Fibroblast of pulmonary artery (primary cell): ENCODE measurements at regions not wholly inside any gene's neighbourhood (a gene's known extent, or its start where the extent isn't known, plus 50 kb on each side); places are given as distances from the start of the nearest gene placed in this dataset.
A peak's percentile ranks its signal among the peaks of the same experiment; 100 is the strongest.

Experiments used
- DNase-seq: peaks from one replicate; pipeline ENCODE4 v3.0.0-alpha.2; 2010; ENCODE audit warnings: low read depth
- H3K4me3 ChIP-seq: replicated peaks from 2 replicates; pipeline ENCODE4 v1.5.1; 2011; ENCODE audit warnings: low read depth, mild to moderate bottlenecking, control low read depth, low read length, moderate library complexity
- TF ChIP-seq, protein P1 (sequence below): IDR thresholded peaks from 2 replicates; pipeline ENCODE4 v1.5.1; 2011; ENCODE audit warnings: mild to moderate bottlenecking, control low read depth, low read length, inconsistent platforms; ENCODE audit errors: missing control alignments

GRCh38 chr5:68416714-68417113, 201.2 kb downstream of the PIK3R1 start:
- TF ChIP-seq, protein P1, sequence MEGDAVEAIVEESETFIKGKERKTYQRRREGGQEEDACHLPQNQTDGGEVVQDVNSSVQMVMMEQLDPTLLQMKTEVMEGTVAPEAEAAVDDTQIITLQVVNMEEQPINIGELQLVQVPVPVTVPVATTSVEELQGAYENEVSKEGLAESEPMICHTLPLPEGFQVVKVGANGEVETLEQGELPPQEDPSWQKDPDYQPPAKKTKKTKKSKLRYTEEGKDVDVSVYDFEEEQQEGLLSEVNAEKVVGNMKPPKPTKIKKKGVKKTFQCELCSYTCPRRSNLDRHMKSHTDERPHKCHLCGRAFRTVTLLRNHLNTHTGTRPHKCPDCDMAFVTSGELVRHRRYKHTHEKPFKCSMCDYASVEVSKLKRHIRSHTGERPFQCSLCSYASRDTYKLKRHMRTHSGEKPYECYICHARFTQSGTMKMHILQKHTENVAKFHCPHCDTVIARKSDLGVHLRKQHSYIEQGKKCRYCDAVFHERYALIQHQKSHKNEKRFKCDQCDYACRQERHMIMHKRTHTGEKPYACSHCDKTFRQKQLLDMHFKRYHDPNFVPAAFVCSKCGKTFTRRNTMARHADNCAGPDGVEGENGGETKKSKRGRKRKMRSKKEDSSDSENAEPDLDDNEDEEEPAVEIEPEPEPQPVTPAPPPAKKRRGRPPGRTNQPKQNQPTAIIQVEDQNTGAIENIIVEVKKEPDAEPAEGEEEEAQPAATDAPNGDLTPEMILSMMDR, result no peak
- DNase-seq, result no peak
- H3K4me3 ChIP-seq, result no peak overlapping the region

GRCh38 chr5:68418201-68418600, 202.6 kb downstream of the PIK3R1 start:
- DNase-seq, result peak; percentile 44
- TF ChIP-seq, protein P1, result no peak

DNA sequence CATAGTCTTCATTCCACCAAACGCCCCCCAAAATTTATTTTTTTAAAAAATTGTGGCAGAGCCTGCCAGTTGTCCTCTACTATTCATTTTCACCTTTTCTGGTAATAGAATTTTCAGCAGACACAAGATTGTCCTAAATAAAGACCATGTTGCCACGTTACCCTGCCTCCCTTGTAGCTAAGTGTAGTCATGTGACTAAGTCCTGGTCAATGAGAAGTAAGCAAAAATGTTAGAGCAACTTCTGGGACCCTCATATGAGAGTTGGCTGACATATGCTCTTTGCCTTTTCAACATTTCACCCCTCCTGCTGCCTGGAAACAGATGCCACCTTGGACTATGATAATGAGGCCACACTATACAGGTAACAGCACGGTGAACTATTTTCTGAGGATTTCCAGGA, 203.1 kb downstream of the PIK3R1 start:
- DNase-seq, result no peak
- H3K4me3 ChIP-seq, result no peak overlapping the region
- TF ChIP-seq, protein P1, result no peak

More at GRCh38 chr5:68418201-68418600, 202.6 kb downstream of the PIK3R1 start:
- no peak overlapping the region for H3K4me3 ChIP-seq

- TF ChIP-seq, protein P1, result no peak
- H3K4me3 ChIP-seq, result no peak overlapping the region
- DNase-seq, result no peak
Observed at GRCh38 chr5:68419081-68419636, 203.6 kb downstream of the PIK3R1 start.

DNA sequence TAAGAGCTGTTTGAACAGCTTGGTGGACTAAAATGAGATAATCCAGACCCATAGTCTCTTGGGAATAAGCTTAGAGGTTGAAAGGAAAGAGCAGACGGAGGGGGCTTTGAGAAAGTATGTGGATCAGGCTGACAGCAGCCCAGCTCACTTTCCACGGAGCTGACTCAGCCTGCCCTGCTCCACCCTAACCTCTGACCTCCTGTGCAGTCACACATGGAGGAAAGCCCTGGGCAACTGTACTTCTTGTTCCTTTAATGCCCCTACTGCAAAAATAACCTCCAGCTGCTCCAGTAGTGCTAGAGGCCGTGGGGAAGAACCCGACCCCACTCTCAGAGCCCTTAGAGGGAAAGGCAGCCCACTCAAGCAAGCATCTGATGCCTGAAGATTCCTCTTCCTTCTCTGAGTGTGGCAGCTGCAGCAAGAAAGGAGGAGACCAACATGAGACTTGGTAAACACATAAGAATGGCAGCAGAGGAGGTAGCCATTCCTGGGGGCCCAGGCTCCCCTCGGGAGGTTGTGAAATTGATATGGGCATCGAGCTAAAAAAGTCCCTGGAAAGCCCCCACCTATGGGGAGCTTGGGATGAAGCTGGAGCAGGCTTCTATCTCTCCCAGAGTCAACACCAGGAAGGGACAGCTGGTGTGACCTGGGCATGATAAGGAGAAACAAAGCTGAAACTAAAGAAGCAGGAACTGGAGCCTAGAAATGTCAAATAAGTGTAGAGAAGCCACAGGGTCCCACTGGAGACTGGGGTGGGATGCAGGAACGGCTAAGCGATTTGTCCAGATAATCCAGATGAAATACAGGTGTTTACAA, 204.3 kb downstream of the PIK3R1 start:
- peak; percentile 43 for DNase-seq
- TF ChIP-seq, protein P1, result no peak
- no peak overlapping the region for H3K4me3 ChIP-seq

GRCh38 chr5:68420476-68421344, 205.2 kb downstream of the PIK3R1 start:
- TF ChIP-seq, protein P1, result no peak
- H3K4me3 ChIP-seq, result no peak overlapping the region
- no peak for DNase-seq
